ENCODE measurements at regions not wholly inside any gene's neighbourhood (a gene's known extent, or its start where the extent isn't known, plus 50 kb on each side); places are given as distances from the start of the nearest gene placed in this dataset.

DNA sequence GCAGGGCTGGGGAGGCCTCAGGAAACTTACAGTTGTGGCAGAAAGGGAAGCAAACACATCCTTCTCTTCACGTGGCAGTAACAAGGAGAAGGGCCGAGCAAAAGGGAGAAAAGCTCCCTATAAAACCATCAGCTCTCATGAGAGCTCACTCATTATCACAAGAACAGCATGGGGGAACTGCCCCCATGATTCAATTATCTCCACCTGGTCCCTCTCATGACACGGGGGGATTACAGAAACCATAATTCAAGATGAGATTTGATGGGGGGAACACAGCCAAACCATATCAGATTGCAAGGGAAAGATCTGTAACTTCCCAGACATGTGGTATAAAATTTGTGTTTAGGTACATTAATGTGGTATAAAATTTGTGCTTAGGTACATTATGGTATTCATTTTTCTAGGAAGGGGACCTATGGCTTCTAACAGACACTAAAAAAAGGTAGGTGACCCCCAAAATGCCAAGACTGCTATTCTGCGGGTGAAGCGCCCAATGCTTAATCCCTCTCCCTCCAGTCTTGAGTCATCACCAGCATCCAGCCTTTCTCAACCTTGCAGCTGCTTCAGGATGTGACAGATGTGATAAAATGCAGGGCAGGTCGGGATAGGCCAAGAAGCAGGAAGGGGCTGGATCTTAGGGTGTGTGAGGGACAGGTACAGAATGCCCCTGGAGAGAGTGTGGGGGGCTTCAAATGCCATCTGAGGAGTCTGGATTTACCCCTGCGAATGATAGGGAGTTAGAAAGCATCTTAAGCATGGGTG is 57.7 kb upstream of the AMPD3 start:
- TF ChIP-seq, protein P1, sequence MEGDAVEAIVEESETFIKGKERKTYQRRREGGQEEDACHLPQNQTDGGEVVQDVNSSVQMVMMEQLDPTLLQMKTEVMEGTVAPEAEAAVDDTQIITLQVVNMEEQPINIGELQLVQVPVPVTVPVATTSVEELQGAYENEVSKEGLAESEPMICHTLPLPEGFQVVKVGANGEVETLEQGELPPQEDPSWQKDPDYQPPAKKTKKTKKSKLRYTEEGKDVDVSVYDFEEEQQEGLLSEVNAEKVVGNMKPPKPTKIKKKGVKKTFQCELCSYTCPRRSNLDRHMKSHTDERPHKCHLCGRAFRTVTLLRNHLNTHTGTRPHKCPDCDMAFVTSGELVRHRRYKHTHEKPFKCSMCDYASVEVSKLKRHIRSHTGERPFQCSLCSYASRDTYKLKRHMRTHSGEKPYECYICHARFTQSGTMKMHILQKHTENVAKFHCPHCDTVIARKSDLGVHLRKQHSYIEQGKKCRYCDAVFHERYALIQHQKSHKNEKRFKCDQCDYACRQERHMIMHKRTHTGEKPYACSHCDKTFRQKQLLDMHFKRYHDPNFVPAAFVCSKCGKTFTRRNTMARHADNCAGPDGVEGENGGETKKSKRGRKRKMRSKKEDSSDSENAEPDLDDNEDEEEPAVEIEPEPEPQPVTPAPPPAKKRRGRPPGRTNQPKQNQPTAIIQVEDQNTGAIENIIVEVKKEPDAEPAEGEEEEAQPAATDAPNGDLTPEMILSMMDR (conservative IDR thresholded peaks at IDR 0.05 in 1 of 2, IDR thresholded peaks at IDR 0.05 in 1 of 2; ENCODE audit: extremely low read depth in 1 of 2, insufficient read depth in 1 of 2, low read depth in 1 of 2, low read length in 2 of 2), result no peak
- TF ChIP-seq EZH2 (IDR thresholded peaks at IDR 0.05; ENCODE audit: borderline replicate concordance, low read length), result no peak
